GM12865 (cell line): ENCODE measurements at regions not wholly inside any gene's neighbourhood (a gene's known extent, or its start where the extent isn't known, plus 50 kb on each side); places are given as distances from the start of the nearest gene placed in this dataset.
"Not testable (repeated sequence)": the region's sequence is repeated elsewhere in the genome, so short reads cannot be mapped to it uniquely, and the experiment has no call there.

ENCODE experiments used
- DNase-seq: peaks from one replicate; pipeline ENCODE4 v3.0.0; 2010; ENCODE audit warnings: low read depth
- H3K4me3 ChIP-seq: 2 replicates; pipeline ENCODE4 v1.5.1; 2011; ENCODE audit warnings: mild to moderate bottlenecking, low read depth, low read length, control low read depth
- TF ChIP-seq, protein P1 (sequence below): IDR thresholded peaks from 2 replicates; pipeline ENCODE4 v1.5.1; 2011; ENCODE audit warnings: low read length, control low read depth, low read depth, inconsistent platforms; ENCODE audit not compliant: insufficient read depth; ENCODE audit errors: missing control alignments

GRCh38 chr7:65804887-65805286, 68.0 kb upstream of the VKORC1L1 start:
- DNase-seq, result no peak
- no peak overlapping the region for H3K4me3 ChIP-seq

GRCh38 chr7:65807067-65807466, 65.8 kb upstream of the VKORC1L1 start:
- H3K4me3 ChIP-seq, DNase-seq: not testable (repeated sequence)

More at GRCh38 chr7:65804887-65805286, 68.0 kb upstream of the VKORC1L1 start:
- TF ChIP-seq, protein P1, sequence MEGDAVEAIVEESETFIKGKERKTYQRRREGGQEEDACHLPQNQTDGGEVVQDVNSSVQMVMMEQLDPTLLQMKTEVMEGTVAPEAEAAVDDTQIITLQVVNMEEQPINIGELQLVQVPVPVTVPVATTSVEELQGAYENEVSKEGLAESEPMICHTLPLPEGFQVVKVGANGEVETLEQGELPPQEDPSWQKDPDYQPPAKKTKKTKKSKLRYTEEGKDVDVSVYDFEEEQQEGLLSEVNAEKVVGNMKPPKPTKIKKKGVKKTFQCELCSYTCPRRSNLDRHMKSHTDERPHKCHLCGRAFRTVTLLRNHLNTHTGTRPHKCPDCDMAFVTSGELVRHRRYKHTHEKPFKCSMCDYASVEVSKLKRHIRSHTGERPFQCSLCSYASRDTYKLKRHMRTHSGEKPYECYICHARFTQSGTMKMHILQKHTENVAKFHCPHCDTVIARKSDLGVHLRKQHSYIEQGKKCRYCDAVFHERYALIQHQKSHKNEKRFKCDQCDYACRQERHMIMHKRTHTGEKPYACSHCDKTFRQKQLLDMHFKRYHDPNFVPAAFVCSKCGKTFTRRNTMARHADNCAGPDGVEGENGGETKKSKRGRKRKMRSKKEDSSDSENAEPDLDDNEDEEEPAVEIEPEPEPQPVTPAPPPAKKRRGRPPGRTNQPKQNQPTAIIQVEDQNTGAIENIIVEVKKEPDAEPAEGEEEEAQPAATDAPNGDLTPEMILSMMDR, result no peak

DNA sequence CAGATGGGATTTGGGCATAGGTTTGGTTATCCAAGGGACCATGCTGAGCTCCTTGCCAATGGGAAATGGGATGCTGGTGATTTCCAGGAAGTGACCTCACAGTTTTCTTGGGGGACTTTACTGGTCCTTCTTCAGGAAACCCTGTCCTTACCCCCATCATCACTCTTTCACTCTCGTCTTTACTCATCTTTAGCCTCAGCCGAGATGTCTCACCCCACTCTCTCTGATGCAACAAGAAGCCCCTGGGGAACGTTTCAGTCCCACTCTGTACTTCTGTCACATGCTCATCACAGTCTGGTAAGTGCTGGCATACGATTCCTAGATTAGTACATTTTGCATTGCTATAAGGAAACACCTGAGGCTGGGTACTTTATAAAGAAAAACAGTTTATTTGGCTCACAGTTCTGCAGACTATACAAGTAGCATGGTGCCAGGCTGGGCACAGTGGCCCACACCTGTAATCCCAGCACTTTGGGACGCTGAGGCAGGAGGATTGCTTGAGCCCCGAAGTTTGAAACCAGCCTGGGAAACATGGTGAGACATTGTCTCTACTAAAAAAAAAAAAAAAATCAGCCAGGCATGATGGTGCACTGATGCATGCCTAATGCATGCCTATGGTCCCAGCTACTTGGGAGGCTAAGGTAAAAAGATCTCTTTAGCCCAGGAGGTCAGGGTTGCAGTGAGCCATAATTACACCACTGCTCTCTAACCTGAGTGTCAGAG, 63.5 kb upstream of the VKORC1L1 start:
- peak overlapping the region; percentile 38 for H3K4me3 ChIP-seq
- TF ChIP-seq, protein P1, result no peak
- DNase-seq, result peak; percentile 94

DNA sequence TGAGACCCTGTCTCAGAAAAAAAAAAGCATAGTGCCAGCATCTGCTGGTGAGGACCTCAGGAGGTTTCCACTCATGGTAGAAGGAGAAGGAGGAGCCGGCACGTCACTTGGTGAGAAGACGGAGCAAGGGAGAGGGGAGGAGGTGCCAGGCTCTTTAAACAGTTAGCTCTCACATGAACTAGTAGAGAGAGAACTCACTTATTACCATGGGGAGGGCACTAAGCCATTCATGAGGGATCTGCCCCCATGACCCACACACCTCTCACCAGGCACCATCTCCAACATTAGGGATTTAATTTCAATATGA, 62.9 kb upstream of the VKORC1L1 start:
- TF ChIP-seq, protein P1, result no peak
- peak; percentile 70 for DNase-seq

DNA sequence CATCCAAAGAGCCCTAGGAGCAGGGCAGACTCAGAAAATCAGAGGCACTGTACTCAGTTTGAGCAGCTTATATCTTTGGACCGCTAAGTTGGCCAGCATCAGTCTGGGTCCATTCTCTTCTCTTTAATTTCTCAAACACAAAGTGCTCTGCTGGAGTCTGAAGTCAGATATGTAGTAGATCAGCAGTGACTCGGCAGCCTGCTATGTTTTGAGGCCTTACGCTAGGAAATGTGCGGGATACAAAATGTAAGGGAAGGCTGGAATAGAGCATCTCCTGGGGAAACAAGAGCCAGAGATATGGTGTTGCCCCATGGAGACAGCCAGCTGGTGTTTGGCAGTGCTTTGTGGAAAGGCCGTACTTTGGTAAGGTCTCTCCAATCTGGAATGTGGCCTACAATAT, 60.6 kb upstream of the VKORC1L1 start:
- no peak for DNase-seq
- TF ChIP-seq, protein P1, result no peak

More for the DNA sequence above, 62.9 kb upstream of the VKORC1L1 start:
- peak overlapping the region; percentile 38 for H3K4me3 ChIP-seq

DNA sequence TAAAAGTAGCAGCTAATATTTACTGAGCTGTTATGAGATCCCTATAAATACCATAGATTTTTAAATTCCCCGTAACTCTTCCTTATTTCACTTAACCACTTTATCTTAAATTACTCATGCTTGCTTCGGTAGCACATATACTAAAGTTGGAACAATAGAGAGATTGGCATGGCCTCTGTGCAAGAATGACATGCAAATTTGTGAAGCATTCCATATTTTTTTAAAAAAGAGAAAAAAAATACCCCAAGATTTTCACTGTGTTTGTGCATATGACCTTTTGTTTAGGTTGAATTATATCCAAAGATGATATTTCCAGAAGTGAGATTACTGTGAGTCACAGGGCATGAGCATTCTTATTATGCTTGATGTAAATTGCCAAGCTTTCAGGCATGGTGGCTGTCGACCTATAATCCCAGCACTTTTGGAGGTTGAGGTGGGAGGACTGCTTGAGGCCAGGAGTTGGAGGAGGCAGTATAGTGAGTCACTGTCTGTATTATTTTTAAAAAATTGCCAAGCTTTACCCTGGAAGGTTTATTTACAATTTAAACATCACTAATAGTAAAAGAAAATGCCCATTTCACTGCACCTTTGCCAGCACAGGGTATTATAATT, 58.2 kb upstream of the VKORC1L1 start:
- not testable (repeated sequence) for H3K4me3 ChIP-seq, DNase-seq

More for the DNA sequence above, 60.6 kb upstream of the VKORC1L1 start:
- H3K4me3 ChIP-seq, result no peak overlapping the region

GRCh38 chr7:65820287-65820950, 52.5 kb upstream of the VKORC1L1 start:
- TF ChIP-seq, protein P1, result no peak

More at GRCh38 chr7:65820287-65820950, 52.5 kb upstream of the VKORC1L1 start:
- no peak overlapping the region for H3K4me3 ChIP-seq
- DNase-seq, result no peak
